Motor neuron (in vitro differentiated cells): ENCODE measurements at regions not wholly inside any gene's neighbourhood (a gene's known extent, or its start where the extent isn't known, plus 50 kb on each side); places are given as distances from the start of the nearest gene placed in this dataset.

Experiments
- ATAC-seq, 8 experiments: fragments of 200-7000 bp; cut with Tn5 transposase; replicated peaks in 6 of 8; 2 replicates each; pipeline ENCODE4 v1.8.0; 2021; ENCODE audit warnings: mild to moderate bottlenecking in 8 of 8, moderate library complexity in 8 of 8
- H3K27ac ChIP-seq, 2 donors: fragments of 250-450 bp; sonication (Bioruptor Pico); 2 replicates each; pipeline ENCODE4 v1.9.0; 2021; ENCODE audit warnings: antibody characterized with exemption in 2 of 2, mild to moderate bottlenecking in 2 of 2, moderate library complexity in 1 of 2
- H3K4me1 ChIP-seq, 2 donors: fragments of 250-450 bp; sonication (Bioruptor Pico); replicated peaks in 1 of 2; 2 replicates each; pipeline ENCODE4 v1.6.1; 2021; ENCODE audit warnings: antibody characterized with exemption in 2 of 2, mild to moderate bottlenecking in 2 of 2, moderate library complexity in 1 of 2
- H3K4me3 ChIP-seq, 5 donors: fragments of 250-450 bp; sonication (Bioruptor Pico); 2 replicates each; pipeline ENCODE4 v1.9.0; 2021; ENCODE audit warnings: antibody characterized with exemption in 5 of 5, mild to moderate bottlenecking in 5 of 5, moderate library complexity in 4 of 5
- WGBS, 10 experiments: fragments of 450-650 bp; shearing (Covaris generic); methylation state at CpG; one replicate each; pipeline ENCODE4 v1.0.0; 2022; 5-methylcytosine and 5-hydroxymethylcytosine counted together
- in situ Hi-C, 9 experiments: fragments of 400-800 bp; cut with MboI; loops; one replicate each; pipeline ENCODE4 v1.15.0; 2021; ENCODE audit warnings: low sequenced_read_pairs in 9 of 9, low pct_unique_long_range_greater_than_20kb in 2 of 9; ENCODE audit not compliant: unreplicated experiment in 9 of 9

- WGBS, 10 experiments, result 59 to 97% (median 90%) methylated on average over 6 to 17 of the region's 39 CpGs; no CpG with 5 or more reads in 6 of the 10 experiments
- Histone ChIP-seq H3K27ac (no peak overlapping the region), H3K4me3 (no peak overlapping the region), H3K4me1 (no peaks in the 10 kb centered on the region)
- ATAC-seq, result peak in 2 of 8 experiments; percentile 17 to 32
- in situ Hi-C loops, result no loop called here
Observed at GRCh38 chr7:54833001-54833467, 74.0 kb upstream of the SEC61G start.

DNA sequence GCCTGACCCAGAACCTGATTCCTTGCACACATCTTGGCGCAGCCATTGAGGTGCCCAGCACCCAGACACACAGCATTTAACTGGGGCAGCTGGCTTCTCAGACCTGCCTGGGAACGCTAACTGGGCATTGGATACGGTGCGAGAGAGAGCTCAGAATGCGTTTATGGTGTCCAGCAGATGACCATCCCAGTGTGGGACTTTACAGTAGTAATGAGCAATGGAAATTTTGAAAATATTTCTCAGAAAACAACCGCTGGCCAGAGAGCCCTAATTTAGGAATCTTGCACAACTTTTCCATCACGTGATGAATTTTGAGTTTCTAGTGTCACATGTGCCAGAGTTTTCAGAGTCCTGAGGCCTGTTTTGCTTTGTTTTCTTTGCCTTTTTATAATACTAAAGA lies 78.2 kb upstream of the SEC61G start:
- 0 to 97% (median 90%) methylated on average over 1 to 6 of the region's 7 CpGs; no CpG with 5 or more reads in 3 of the 10 experiments for WGBS, 10 experiments
- no peak overlapping the region for H3K4me3 ChIP-seq
- H3K27ac ChIP-seq, result no peak overlapping the region
- no peak for ATAC-seq
- no peaks in the 10 kb centered on the region for H3K4me1 ChIP-seq
- in situ Hi-C loops, result no loop called here

GRCh38 chr7:54837761-54838160 lies 78.8 kb upstream of the SEC61G start:
- 0 to 100% (median 85%) methylated on average over 1 to 7 of the region's 7 CpGs; no CpG with 5 or more reads in 3 of the 10 experiments for WGBS, 10 experiments
- no peak overlapping the region for H3K27ac ChIP-seq
- ATAC-seq, result no peak
- no peak overlapping the region for H3K4me3 ChIP-seq
- no peaks in the 10 kb centered on the region for H3K4me1 ChIP-seq
- in situ Hi-C loops, result no loop called here

DNA sequence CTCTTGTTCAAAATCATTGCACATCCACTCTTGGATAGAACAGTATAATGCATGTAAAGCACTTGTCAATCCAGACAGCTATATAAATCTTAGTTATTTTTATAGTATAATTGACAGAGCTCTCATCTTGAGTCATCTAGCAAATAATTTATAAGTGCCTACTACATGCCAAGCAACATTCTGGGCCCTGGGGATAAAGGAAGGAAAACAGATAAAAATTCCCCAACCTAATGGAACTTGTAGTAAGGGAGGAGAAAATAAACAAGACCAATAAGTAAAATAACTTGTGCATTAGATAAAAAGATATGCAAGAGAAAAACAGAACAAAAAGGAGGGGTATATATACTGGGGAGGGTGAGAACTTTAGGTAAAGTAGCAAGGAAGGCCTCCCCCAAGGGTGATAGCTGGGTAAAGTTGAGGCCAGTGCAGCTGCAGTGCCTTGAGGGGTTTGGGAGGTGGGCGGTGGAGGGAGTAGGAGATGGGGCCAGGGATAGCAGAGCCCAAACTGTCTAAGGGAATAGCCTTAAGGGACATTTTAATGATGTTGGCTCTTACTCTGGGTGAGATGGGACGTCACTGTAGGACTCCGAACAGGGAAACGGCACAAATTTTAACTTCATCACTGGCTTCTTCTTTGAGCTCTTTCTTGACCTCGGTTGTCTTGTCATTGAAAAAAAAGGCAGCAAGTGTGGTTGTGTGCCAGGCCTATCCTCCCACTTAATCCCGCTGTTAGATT lies 79.3 kb upstream of the SEC61G start:
- H3K4me3 ChIP-seq, result no peak overlapping the region
- ATAC-seq, result peak in 2 of 8 experiments; percentile 4 to 54
- WGBS, 10 experiments, result 38 to 100% (median 100%) methylated on average over 1 to 5 of the region's 6 CpGs; no CpG with 5 or more reads in 3 of the 10 experiments
- no peaks in the 10 kb centered on the region for H3K4me1 ChIP-seq
- H3K27ac ChIP-seq, result no peak overlapping the region
- in situ Hi-C loops, result no loop called here

GRCh38 chr7:54839575-54840213 lies 80.7 kb upstream of the SEC61G start:
- H3K4me3 ChIP-seq, result no peak overlapping the region
- no peaks in the 10 kb centered on the region for H3K4me1 ChIP-seq
- no peak overlapping the region for H3K27ac ChIP-seq
- in situ Hi-C loops, result no loop called here
- peak in 7 of 8 experiments; percentile 21 to 97 (median 75) for ATAC-seq
- WGBS, 10 experiments, result 30 to 93% (median 73%) methylated on average over 1 to 6 of the region's 9 CpGs; no CpG with 5 or more reads in 3 of the 10 experiments

- no peaks in the 10 kb centered on the region for H3K4me1 ChIP-seq
- no peak for ATAC-seq
- H3K4me3 ChIP-seq, result no peak overlapping the region
- WGBS, 10 experiments, result 15 to 82% (median 57%) methylated on average over 1 to 8 of the region's 8 CpGs
- H3K27ac ChIP-seq, result no peak overlapping the region
- in situ Hi-C loops, result no loop called here
Observed at GRCh38 chr7:54841772-54842697, 83.0 kb upstream of the SEC61G start.

- Histone ChIP-seq H3K4me1 (no peaks in the 10 kb centered on the region), H3K27ac (no peak overlapping the region), H3K4me3 (no peak overlapping the region)
- peak in 2 of 8 experiments; percentile 2 to 5 for ATAC-seq
- in situ Hi-C loops, result no loop called here
- 0 to 92% (median 31%) methylated on average over 2 to 3 of the region's 3 CpGs; no CpG with 5 or more reads in 2 of the 10 experiments for WGBS, 10 experiments
Observed at GRCh38 chr7:54843841-54844355, 84.9 kb upstream of the SEC61G start.

DNA sequence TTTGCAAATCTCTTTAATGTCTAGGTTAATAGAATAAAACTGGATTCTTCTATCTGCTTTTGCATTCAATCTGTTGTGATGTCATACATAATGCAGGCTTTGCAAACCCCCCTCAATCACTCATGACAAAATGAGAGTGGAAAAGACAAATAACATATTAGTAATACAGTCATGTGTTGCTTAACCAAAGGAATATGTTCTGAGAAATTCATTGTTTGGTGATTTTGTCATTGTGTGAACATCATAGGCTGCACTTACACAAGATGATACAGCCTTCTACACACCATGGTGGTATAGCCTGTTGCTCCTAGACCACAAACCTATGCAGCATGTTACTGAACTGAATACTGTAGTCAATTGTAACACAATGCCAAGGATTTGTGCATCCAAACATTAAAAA lies 87.3 kb upstream of the SEC61G start:
- Histone ChIP-seq H3K4me1 (no peaks in the 10 kb centered on the region), H3K27ac (no peak overlapping the region), H3K4me3 (no peak overlapping the region)
- peak in 1 of 8 experiments; percentile 50 for ATAC-seq
- in situ Hi-C loops, result no loop called here

DNA sequence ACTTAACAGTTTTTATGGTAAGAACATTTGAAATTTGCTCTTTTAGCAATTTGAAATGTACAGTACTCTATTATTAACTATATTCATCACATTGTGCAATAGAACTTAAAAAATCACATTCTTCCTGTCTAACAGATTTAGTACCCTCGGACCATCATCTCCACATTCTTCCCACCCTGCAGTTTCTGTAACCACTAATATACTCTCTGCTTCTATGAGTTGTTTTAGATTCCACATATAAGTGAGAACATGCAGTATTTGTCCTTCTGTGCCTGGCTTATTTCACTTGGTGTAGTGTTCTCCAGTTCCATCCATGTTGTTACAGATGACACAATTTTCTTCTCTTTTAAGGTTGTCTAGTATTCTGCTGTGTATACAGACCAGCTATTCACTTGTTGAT lies 88.9 kb upstream of the SEC61G start:
- H3K4me1 ChIP-seq, result no peaks in the 10 kb centered on the region
- ATAC-seq, result no peak
- in situ Hi-C loops, result no loop called here
- H3K4me3 ChIP-seq, result no peak overlapping the region
- 0 to 100% (median 58%) methylated on average over 1 of the region's 1 CpG; no CpG with 5 or more reads in 4 of the 10 experiments for WGBS, 10 experiments
- no peak overlapping the region for H3K27ac ChIP-seq

DNA sequence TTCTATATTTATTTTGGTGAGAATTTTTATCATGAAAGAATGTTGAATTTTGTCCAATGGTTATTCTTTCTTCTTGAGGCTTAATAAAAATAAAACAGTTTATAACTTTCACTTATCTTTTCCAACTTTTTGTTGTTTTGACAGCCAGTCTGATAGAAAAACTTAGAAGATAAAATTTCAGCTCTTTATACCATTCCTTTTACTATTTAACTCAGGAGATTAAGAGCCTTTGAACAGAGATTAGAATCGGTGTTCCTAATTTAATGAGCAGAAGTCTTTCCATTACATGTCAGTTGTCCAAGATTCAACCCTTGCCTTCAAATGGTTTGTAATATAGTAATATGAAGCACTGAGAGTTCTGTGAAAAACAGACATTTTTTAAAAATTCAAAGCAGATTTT lies 97.8 kb upstream of the SEC61G start:
- H3K4me1 ChIP-seq, result no peaks in the 10 kb centered on the region
- in situ Hi-C loops, result no loop called here
- no peak overlapping the region for H3K27ac ChIP-seq
- WGBS, 10 experiments, result 0 to 100% (median 86%) methylated on average over 1 of the region's 1 CpG
- H3K4me3 ChIP-seq, result no peak overlapping the region
- ATAC-seq, result no peak

DNA sequence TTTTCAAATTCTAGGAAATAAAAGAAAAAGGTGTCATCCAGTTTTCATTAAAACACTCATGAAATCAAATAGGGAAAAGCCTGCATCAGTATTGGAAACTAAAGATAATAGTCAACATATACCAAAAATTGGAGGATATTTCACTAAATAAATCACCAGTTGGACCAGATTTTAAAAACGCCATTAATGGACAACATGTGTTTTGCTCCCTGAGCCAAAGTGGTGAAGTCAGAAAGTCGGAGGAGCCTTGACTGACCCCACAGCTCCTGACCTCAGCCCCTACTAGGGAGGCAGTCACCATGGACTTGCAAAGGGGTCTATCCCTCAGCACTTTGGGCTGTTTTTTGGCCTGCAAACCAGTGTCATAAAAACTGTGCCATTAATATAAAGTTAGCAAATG lies 98.3 kb upstream of the SEC61G start:
- no peak for ATAC-seq
- H3K27ac ChIP-seq, result no peak overlapping the region
- no peaks in the 10 kb centered on the region for H3K4me1 ChIP-seq
- in situ Hi-C loops, result no loop called here
- 0 to 94% (median 52%) methylated on average over 1 to 2 of the region's 2 CpGs; no CpG with 5 or more reads in 2 of the 10 experiments for WGBS, 10 experiments
- no peak overlapping the region for H3K4me3 ChIP-seq

DNA sequence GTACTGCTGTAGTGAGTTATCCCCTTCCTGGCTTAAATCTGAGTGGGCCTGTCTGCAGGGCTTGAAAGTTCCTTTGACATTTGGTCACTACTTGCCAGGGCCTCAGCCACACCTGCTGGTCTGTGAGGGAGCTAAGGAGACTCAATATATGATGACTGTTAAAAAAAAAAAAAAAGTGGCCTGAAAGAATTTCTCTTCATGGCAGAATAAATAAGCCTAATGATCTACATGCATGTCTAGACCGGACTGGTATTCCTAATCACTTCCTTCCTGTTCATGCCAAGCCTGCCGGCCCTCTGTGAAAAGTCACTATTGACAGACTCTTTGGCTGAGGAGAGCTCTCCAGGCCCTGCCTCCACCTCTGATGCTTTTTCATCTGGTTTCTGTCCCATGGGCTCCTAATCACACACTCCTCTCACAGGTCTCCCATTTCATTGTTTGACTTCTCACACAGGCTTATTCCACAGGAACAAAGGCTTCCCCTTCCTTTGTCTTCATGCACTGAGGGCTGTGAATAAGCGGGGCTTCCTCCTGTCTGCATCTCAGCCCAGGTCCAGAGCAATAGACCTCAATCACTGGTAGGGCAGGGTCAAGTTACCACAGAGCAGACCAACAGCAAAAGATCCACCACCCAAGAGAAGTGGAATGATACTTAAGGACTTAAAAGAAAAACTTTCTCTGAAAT lies 99.1 kb upstream of the SEC61G start:
- no peaks in the 10 kb centered on the region for H3K4me1 ChIP-seq
- WGBS, 10 experiments, result 20 to 94% (median 73%) methylated on average over 1 to 3 of the region's 3 CpGs; no CpG with 5 or more reads in 2 of the 10 experiments
- H3K4me3 ChIP-seq, result no peak overlapping the region
- in situ Hi-C loops, result no loop called here
- no peak overlapping the region for H3K27ac ChIP-seq
- ATAC-seq, result peak in 1 of 8 experiments; percentile 39
